ENCODE measurements at regions not wholly inside any gene's neighbourhood (a gene's known extent, or its start where the extent isn't known, plus 50 kb on each side); places are given as distances from the start of the nearest gene placed in this dataset.

- TF ChIP-seq CTCF (IDR thresholded peaks at IDR 0.05; ENCODE audit: control insufficient read depth, extremely low read depth, insufficient read depth) = no peak
- no peak overlapping the region for H3K4me3 ChIP-seq (ENCODE audit: low read depth, low read length)
- DNase-seq (ENCODE audit: low read depth) = no peak
Measured at GRCh38 chr1:5706239-5706638, 286.0 kb downstream of the NPHP4 start.

GRCh38 chr1:5705751-5706150, 286.5 kb downstream of the NPHP4 start:
- no peak overlapping the region for H3K4me3 ChIP-seq (ENCODE audit: low read depth, low read length)
- no peak for TF ChIP-seq CTCF (IDR thresholded peaks at IDR 0.05; ENCODE audit: control insufficient read depth, extremely low read depth, insufficient read depth)
- no peak for DNase-seq (ENCODE audit: low read depth)

- no peak for DNase-seq (ENCODE audit: low read depth)
- H3K4me3 ChIP-seq (ENCODE audit: low read depth, low read length) = no peak overlapping the region
- no peak for TF ChIP-seq CTCF (IDR thresholded peaks at IDR 0.05; ENCODE audit: control insufficient read depth, extremely low read depth, insufficient read depth)
Measured at GRCh38 chr1:5704561-5705514, 287.4 kb downstream of the NPHP4 start.

- TF ChIP-seq CTCF (IDR thresholded peaks at IDR 0.05; ENCODE audit: control insufficient read depth, extremely low read depth, insufficient read depth) = no peak
- no peak overlapping the region for H3K4me3 ChIP-seq (ENCODE audit: low read depth, low read length)
- no peak for DNase-seq (ENCODE audit: low read depth)
Measured at GRCh38 chr1:5701642-5702041, 290.6 kb downstream of the NPHP4 start.

GRCh38 chr1:5693568-5693967, 298.7 kb downstream of the NPHP4 start:
- no peak for TF ChIP-seq CTCF (IDR thresholded peaks at IDR 0.05; ENCODE audit: control insufficient read depth, extremely low read depth, insufficient read depth)
- H3K4me3 ChIP-seq (ENCODE audit: low read depth, low read length) = no peak overlapping the region
- no peak for DNase-seq (ENCODE audit: low read depth)

GRCh38 chr1:5692664-5693063, 299.6 kb downstream of the NPHP4 start:
- TF ChIP-seq CTCF (IDR thresholded peaks at IDR 0.05; ENCODE audit: control insufficient read depth, extremely low read depth, insufficient read depth) = no peak
- DNase-seq (ENCODE audit: low read depth) = no peak

More at GRCh38 chr1:5692664-5693063, 299.6 kb downstream of the NPHP4 start:
- H3K4me3 ChIP-seq (ENCODE audit: low read depth, low read length) = no peak overlapping the region
